HepG2 (cell line): ENCODE measurements at regions not wholly inside any gene's neighbourhood (a gene's known extent, or its start where the extent isn't known, plus 50 kb on each side); places are given as distances from the start of the nearest gene placed in this dataset.
A peak's percentile ranks its signal among the peaks of the same experiment; 100 is the strongest.

Experiments
- CREM ChIP-seq, 2 experiments: sonication (generic) in 1 of 2; formaldehyde crosslinking in 1 of 2; IDR thresholded peaks; 2 replicates each; pipeline versions ENCODE4 v1.4.0 to v1.6.1; 2016 to 2020; ENCODE audit warnings: antibody characterized with exemption in 1 of 2, mild to moderate bottlenecking in 1 of 2, missing genetic modification reagents in 1 of 2
- GLMP ChIP-seq: sonication (generic); formaldehyde crosslinking; IDR thresholded peaks from 2 replicates; pipeline ENCODE4 v1.9.0; 2021; ENCODE audit warnings: missing genetic modification reagents, mild to moderate bottlenecking, borderline replicate concordance
- HDAC1 ChIP-seq: sonication (generic); formaldehyde crosslinking; IDR thresholded peaks from 2 replicates; pipeline ENCODE4 v1.5.1; 2020; ENCODE audit warnings: mild to moderate bottlenecking, missing genetic modification reagents
- HHEX ChIP-seq: IDR thresholded peaks from 2 replicates; pipeline ENCODE4 v1.6.1; 2016; ENCODE audit warnings: control low read depth
- HOXD1 ChIP-seq: sonication (generic); formaldehyde crosslinking; IDR thresholded peaks from 2 replicates; pipeline ENCODE4 v1.5.0; 2020; ENCODE audit warnings: missing genetic modification reagents
- MZF1 ChIP-seq: sonication (generic); formaldehyde crosslinking; IDR thresholded peaks from 2 replicates; pipeline ENCODE4 v1.8.1; 2023; ENCODE audit warnings: mild to moderate bottlenecking, missing genetic modification reagents, borderline replicate concordance
- NFKB2 ChIP-seq: sonication (generic); formaldehyde crosslinking; IDR thresholded peaks from 2 replicates; pipeline ENCODE4 v1.4.0; 2020; ENCODE audit warnings: missing genetic modification reagents, borderline replicate concordance
- PAF1 ChIP-seq: IDR thresholded peaks from 2 replicates; pipeline ENCODE4 v1.6.1; 2016; ENCODE audit warnings: missing genetic modification reagents, missing compliant biosample characterization
- PITX1 ChIP-seq: sonication (generic); formaldehyde crosslinking; IDR thresholded peaks from 2 replicates; pipeline ENCODE4 v1.5.1; 2020; ENCODE audit warnings: mild to moderate bottlenecking, missing genetic modification reagents
- SP1 ChIP-seq, 2 experiments: fragments of 450-650 bp in 1 of 2; sonication (generic) in 1 of 2; formaldehyde crosslinking in 1 of 2; IDR thresholded peaks; 2 replicates each; pipeline versions ENCODE4 v1.4.0 to v1.6.1; 2016 to 2020; ENCODE audit warnings: missing genetic modification reagents in 1 of 2
- UBTF ChIP-seq: sonication (generic); formaldehyde crosslinking; IDR thresholded peaks from 2 replicates; pipeline ENCODE4 v1.4.0; 2020; ENCODE audit warnings: mild to moderate bottlenecking, missing genetic modification reagents
- ZBTB38 ChIP-seq: sonication (generic); formaldehyde crosslinking; IDR thresholded peaks from 2 replicates; pipeline ENCODE4 v1.5.1; 2020; ENCODE audit warnings: mild to moderate bottlenecking, missing genetic modification reagents
- ZFP1 ChIP-seq: IDR thresholded peaks from 2 replicates; pipeline ENCODE4 v1.6.1; 2016
- ZKSCAN8 ChIP-seq: IDR thresholded peaks from 2 replicates; pipeline ENCODE4 v1.6.1; 2016; ENCODE audit warnings: borderline replicate concordance, missing genetic modification reagents, missing compliant biosample characterization
- ZNF44 ChIP-seq: sonication (generic); formaldehyde crosslinking; IDR thresholded peaks from 2 replicates; pipeline ENCODE4 v1.5.1; 2020; ENCODE audit warnings: mild to moderate bottlenecking, missing genetic modification reagents
- ZNF530 ChIP-seq: sonication (generic); formaldehyde crosslinking; IDR thresholded peaks from 2 replicates; pipeline ENCODE4 v1.5.0; 2020; ENCODE audit warnings: low read depth, mild to moderate bottlenecking, missing genetic modification reagents
- ZNF543 ChIP-seq: sonication (generic); formaldehyde crosslinking; IDR thresholded peaks from 2 replicates; pipeline ENCODE4 v1.4.0; 2020; ENCODE audit warnings: mild to moderate bottlenecking, missing genetic modification reagents
- ZNF646 ChIP-seq: sonication (generic); formaldehyde crosslinking; IDR thresholded peaks from 2 replicates; pipeline ENCODE4 v1.9.0; 2021; ENCODE audit warnings: mild to moderate bottlenecking, missing genetic modification reagents
- ZNF761 ChIP-seq: sonication (generic); formaldehyde crosslinking; conservative IDR thresholded peaks from 2 replicates; pipeline ENCODE4 v1.4.0; 2020; ENCODE audit warnings: mild to moderate bottlenecking, missing genetic modification reagents
- ZNF850 ChIP-seq: sonication (generic); formaldehyde crosslinking; conservative IDR thresholded peaks from 2 replicates; pipeline ENCODE4 v1.9.0; 2021; ENCODE audit warnings: mild to moderate bottlenecking, missing genetic modification reagents
- ZNF878 ChIP-seq: sonication (generic); formaldehyde crosslinking; IDR thresholded peaks from 2 replicates; pipeline ENCODE4 v1.8.1; 2023; ENCODE audit warnings: mild to moderate bottlenecking, missing genetic modification reagents, moderate library complexity

- TF ChIP-seq CREM (IDR thresholded peaks at IDR 0.05), result peak; percentile 53
- TF ChIP-seq CREM (CRISPR knock-in tag; IDR thresholded peaks at IDR 0.05), result no peak
- no peak for TF ChIP-seq PITX1 (CRISPR knock-in tag)
- TF ChIP-seq ZFP1 (CRISPR knock-in tag), result no peak
- peak; percentile 43; the same call in 1 of the 2 replicates for TF ChIP-seq HDAC1 (CRISPR knock-in tag)
- TF ChIP-seq ZKSCAN8 (CRISPR knock-in tag), result no peak
- TF ChIP-seq NFKB2 (CRISPR knock-in tag), result no peak
- TF ChIP-seq MZF1 (CRISPR knock-in tag), result no peak
- TF ChIP-seq ZNF850 (CRISPR knock-in tag), result no peak
- no peak for TF ChIP-seq ZNF44
- TF ChIP-seq ZNF761 (CRISPR knock-in tag), result no peak
- no peak for TF ChIP-seq ZNF646
- TF ChIP-seq ZBTB38 (CRISPR knock-in tag), result no peak
- TF ChIP-seq ZNF878 (CRISPR knock-in tag), result no peak
- no peak for TF ChIP-seq HHEX (CRISPR knock-in tag)
- no peak for TF ChIP-seq PAF1 (CRISPR knock-in tag)
- no peak for TF ChIP-seq ZNF530 (CRISPR knock-in tag)
- TF ChIP-seq GLMP (CRISPR knock-in tag), result no peak
- no peak for TF ChIP-seq ZNF543
- no peak for TF ChIP-seq UBTF (CRISPR knock-in tag)
- no peak for TF ChIP-seq HOXD1
- no peak for TF ChIP-seq SP1 (IDR thresholded peaks at IDR 0.05)
- TF ChIP-seq SP1 (CRISPR knock-in tag; IDR thresholded peaks at IDR 0.05), result no peak
These were observed 207.9 kb upstream of the FIGN start (continued) for GRCh38 chr2:163943403-163944346.
